Panc1 (cell line): ENCODE measurements at regions not wholly inside any gene's neighbourhood (a gene's known extent, or its start where the extent isn't known, plus 50 kb on each side); places are given as distances from the start of the nearest gene placed in this dataset.

Source experiments
- ATAC-seq: fragments of 200-7000 bp; cut with Tn5 transposase; 2 replicates; pipeline ENCODE4 v1.9.1; 2020; ENCODE audit warnings: mild to moderate bottlenecking, moderate library complexity
- BruUV-seq: library from RNA; stranded (reverse); fragments of 400-500 nt; replicated peaks from 2 replicates; lab custom pipeline; 2021; lab: Mats Ljungman, UMichigan
- CTCF ChIA-PET: fragments of 300-600 bp; sonication (Branson Sonifier 250); formaldehyde crosslinking; loops from one replicate; lab custom pipeline; 2022; ENCODE audit warnings: antibody characterized with exemption; lab: Charles Lee
- POLR2A ChIA-PET: fragments of 300-600 bp; sonication (Branson Sonifier 250); formaldehyde crosslinking; loops from one replicate; lab custom pipeline; 2022; ENCODE audit warnings: antibody characterized with exemption; lab: Charles Lee
- DNase-seq: peaks from one replicate; pipeline ENCODE4 v3.0.0-alpha.2; 2010; ENCODE audit warnings: low read depth, low spot score
- H3K27ac ChIP-seq: 2 replicates; pipeline ENCODE4 v1.5.1; 2011; ENCODE audit warnings: mild to moderate bottlenecking, low read length, inconsistent platforms
- H3K27me3 ChIP-seq: fragments of 200-500 bp; sonication (Bioruptor generic); 2 replicates; pipeline ENCODE4 v1.6.0; 2014; ENCODE audit warnings: low read length, inconsistent platforms; ENCODE audit not compliant: control insufficient read depth, insufficient read depth
- H3K36me3 ChIP-seq: fragments of 200-500 bp; sonication (Bioruptor generic); 2 replicates; pipeline ENCODE4 v1.5.1; 2014; ENCODE audit warnings: inconsistent platforms, mild to moderate bottlenecking, low read length, moderate library complexity; ENCODE audit not compliant: control insufficient read depth, insufficient read depth
- H3K4me1 ChIP-seq: 2 replicates; pipeline ENCODE4 v1.5.1; 2011; ENCODE audit warnings: inconsistent platforms, mild to moderate bottlenecking, low read length, moderate library complexity; ENCODE audit not compliant: control insufficient read depth, insufficient read depth
- H3K4me3 ChIP-seq, 2 experiments: 2 replicates each; pipeline ENCODE4 v1.5.1; 2011 to 2012; ENCODE audit warnings: low read depth in 2 of 2, low read length in 2 of 2, mild to moderate bottlenecking in 2 of 2, inconsistent platforms in 1 of 2, moderate library complexity in 1 of 2
- H3K9me3 ChIP-seq: fragments of 200-500 bp; sonication (Bioruptor generic); 2 replicates; pipeline ENCODE4 v1.5.1; 2014; ENCODE audit warnings: low read depth, mild to moderate bottlenecking, inconsistent platforms, low read length, moderate library complexity; ENCODE audit not compliant: control insufficient read depth, insufficient read depth
- POLR2AphosphoS5 ChIP-seq: IDR thresholded peaks from 2 replicates; pipeline ENCODE4 v1.6.1; 2012; ENCODE audit warnings: mild to moderate bottlenecking, low read depth, low read length, moderate library complexity
- SIN3A ChIP-seq: IDR thresholded peaks from 2 replicates; pipeline ENCODE4 v1.6.1; 2012; ENCODE audit warnings: low read depth, mild to moderate bottlenecking, low read length, moderate library complexity, borderline replicate concordance; ENCODE audit not compliant: insufficient read depth
- TCF7L2 ChIP-seq: IDR thresholded peaks from 2 replicates; pipeline ENCODE4 v1.6.1; 2011; ENCODE audit warnings: mild to moderate bottlenecking, low read depth, low read length, inconsistent platforms
- in situ Hi-C: cut with HindIII; loops from 2 replicates; pipeline ENCODE4 v1.10.0; 2016; ENCODE audit warnings: low sequenced_read_pairs, low pct_unique_long_range_greater_than_20kb
- intact Hi-C: fragments of 100-400 bp; cut with micrococcal nuclease; formaldehyde crosslinking; loops from one replicate; pipeline ENCODE4 v1.10.0; 2022; ENCODE audit not compliant: unreplicated experiment
- TF ChIP-seq, protein P1 (sequence below), 2 experiments: IDR thresholded peaks; 2 replicates each; pipeline ENCODE4 v1.6.1; 2011 to 2012; ENCODE audit warnings: low read depth in 2 of 2, control low read depth in 1 of 2, low read length in 1 of 2, mild to moderate bottlenecking in 1 of 2, moderate library complexity in 1 of 2; ENCODE audit not compliant: insufficient read depth in 1 of 2
- TF ChIP-seq, protein P2 (sequence below): fragments of 450-650 bp; IDR thresholded peaks from 2 replicates; pipeline ENCODE4 v1.5.1; 2017; ENCODE audit warnings: mild to moderate bottlenecking

DNA sequence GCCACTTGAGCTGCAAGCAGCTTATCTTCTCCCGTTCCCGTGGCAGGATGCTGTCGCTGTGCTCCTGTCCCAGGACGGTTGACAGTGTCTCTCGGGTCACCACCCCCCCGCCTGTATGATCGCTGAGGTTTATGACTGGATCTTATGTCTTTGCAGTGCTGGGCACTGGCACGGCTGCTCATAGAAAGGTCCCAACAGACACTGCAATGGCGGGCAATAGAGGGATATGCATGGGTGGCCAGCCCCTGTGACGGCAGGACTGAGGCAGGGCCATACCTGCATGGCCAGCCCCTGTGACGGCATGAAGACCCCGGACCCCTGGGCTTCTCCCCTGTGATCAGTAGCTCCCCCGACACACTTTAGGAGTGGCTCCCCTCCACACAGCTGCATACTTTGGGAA, 307.2 kb downstream of the TEX29 start:
- POLR2A ChIA-PET, result no interaction called here
- Histone ChIP-seq H3K27ac (no peak overlapping the region), H3K4me3 (no peak overlapping the region), H3K4me1 (no peaks in the 10 kb centered on the region), H3K9me3 (no peaks in the 10 kb centered on the region), H3K36me3 (no peaks in the 10 kb centered on the region), H3K27me3 (no peaks in the 10 kb centered on the region; the same call in 1 of the 2 replicates)
- intact Hi-C loops (no loop called here), in situ Hi-C loops (no loop called here)
- TF ChIP-seq, protein P1, sequence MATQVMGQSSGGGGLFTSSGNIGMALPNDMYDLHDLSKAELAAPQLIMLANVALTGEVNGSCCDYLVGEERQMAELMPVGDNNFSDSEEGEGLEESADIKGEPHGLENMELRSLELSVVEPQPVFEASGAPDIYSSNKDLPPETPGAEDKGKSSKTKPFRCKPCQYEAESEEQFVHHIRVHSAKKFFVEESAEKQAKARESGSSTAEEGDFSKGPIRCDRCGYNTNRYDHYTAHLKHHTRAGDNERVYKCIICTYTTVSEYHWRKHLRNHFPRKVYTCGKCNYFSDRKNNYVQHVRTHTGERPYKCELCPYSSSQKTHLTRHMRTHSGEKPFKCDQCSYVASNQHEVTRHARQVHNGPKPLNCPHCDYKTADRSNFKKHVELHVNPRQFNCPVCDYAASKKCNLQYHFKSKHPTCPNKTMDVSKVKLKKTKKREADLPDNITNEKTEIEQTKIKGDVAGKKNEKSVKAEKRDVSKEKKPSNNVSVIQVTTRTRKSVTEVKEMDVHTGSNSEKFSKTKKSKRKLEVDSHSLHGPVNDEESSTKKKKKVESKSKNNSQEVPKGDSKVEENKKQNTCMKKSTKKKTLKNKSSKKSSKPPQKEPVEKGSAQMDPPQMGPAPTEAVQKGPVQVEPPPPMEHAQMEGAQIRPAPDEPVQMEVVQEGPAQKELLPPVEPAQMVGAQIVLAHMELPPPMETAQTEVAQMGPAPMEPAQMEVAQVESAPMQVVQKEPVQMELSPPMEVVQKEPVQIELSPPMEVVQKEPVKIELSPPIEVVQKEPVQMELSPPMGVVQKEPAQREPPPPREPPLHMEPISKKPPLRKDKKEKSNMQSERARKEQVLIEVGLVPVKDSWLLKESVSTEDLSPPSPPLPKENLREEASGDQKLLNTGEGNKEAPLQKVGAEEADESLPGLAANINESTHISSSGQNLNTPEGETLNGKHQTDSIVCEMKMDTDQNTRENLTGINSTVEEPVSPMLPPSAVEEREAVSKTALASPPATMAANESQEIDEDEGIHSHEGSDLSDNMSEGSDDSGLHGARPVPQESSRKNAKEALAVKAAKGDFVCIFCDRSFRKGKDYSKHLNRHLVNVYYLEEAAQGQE (IDR thresholded peaks at IDR 0.05; ENCODE audit: insufficient read depth in 1 of 2, low read depth in 2 of 2, low read length in 1 of 2), result no peak
- no peak for TF ChIP-seq POLR2AphosphoS5
- TF ChIP-seq TCF7L2, result no peak
- TF ChIP-seq SIN3A, result no peak
- TF ChIP-seq, protein P2, sequence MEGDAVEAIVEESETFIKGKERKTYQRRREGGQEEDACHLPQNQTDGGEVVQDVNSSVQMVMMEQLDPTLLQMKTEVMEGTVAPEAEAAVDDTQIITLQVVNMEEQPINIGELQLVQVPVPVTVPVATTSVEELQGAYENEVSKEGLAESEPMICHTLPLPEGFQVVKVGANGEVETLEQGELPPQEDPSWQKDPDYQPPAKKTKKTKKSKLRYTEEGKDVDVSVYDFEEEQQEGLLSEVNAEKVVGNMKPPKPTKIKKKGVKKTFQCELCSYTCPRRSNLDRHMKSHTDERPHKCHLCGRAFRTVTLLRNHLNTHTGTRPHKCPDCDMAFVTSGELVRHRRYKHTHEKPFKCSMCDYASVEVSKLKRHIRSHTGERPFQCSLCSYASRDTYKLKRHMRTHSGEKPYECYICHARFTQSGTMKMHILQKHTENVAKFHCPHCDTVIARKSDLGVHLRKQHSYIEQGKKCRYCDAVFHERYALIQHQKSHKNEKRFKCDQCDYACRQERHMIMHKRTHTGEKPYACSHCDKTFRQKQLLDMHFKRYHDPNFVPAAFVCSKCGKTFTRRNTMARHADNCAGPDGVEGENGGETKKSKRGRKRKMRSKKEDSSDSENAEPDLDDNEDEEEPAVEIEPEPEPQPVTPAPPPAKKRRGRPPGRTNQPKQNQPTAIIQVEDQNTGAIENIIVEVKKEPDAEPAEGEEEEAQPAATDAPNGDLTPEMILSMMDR, result no peak
- CTCF ChIA-PET, result no interaction called here
- DNase-seq (no peak), ATAC-seq (no peak)
- BruUV-seq, result no TSS peak

DNA sequence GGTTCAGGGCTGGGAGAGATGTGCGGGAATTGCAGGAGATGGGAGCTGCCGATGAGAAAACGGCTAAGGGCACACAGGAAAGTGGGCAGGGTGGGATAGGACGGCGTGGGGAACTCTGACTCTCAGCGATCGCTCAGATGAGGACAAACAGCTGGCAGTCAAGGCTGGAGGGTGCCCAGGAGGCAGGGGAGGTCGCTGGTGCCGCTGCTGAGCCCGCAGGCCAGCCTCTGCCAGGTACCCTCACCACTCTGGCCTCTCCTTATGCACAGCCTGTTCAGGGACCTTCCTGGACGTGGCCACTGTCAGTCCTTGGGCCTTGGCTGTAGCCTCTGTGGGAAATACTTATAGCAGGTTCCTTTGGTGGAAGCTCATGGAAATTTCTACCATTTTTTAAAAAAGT, 308.6 kb downstream of the TEX29 start:
- intact Hi-C loops, result no loop called here

DNA sequence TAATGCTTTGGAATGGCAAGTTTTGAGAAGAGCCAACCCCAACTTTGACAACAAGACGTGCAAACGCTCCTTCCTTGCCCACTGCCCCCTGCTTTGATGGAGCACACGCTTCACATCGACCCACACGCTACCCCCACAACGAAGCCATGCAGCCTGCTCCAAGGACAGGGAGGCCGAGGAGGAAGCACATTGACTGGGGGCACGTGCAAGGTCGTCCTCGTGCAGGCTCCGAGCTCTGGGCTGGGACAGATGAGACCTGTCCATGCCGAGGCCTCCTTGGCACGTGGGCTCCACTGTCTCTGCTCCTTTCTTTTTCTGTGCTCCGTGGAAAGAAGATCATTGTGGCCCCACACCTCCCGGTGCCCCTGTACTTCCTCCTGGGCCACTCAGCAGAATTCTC, 309.0 kb downstream of the TEX29 start:
- POLR2A ChIA-PET, result no interaction called here
- no peak for ATAC-seq
- no TSS peak for BruUV-seq

More for the DNA sequence above, 308.6 kb downstream of the TEX29 start:
- Histone ChIP-seq H3K27me3 (no peaks in the 10 kb centered on the region; the same call in 1 of the 2 replicates), H3K9me3 (no peaks in the 10 kb centered on the region), H3K4me1 (no peaks in the 10 kb centered on the region), H3K36me3 (no peaks in the 10 kb centered on the region), H3K27ac (no peak overlapping the region), H3K4me3 (no peak overlapping the region)
- ChIA-PET CTCF (no interaction called here), POLR2A (no interaction called here)
- DNase-seq (no peak), ATAC-seq (no peak)
- in situ Hi-C loops, result no loop called here
- no TSS peak for BruUV-seq
- TF ChIP-seq SIN3A, result no peak
- TF ChIP-seq TCF7L2, result no peak

More for the DNA sequence above, 309.0 kb downstream of the TEX29 start:
- Histone ChIP-seq H3K27me3 (no peaks in the 10 kb centered on the region; the same call in 1 of the 2 replicates), H3K9me3 (no peaks in the 10 kb centered on the region), H3K36me3 (no peaks in the 10 kb centered on the region), H3K4me3 (no peak overlapping the region), H3K27ac (no peak overlapping the region), H3K4me1 (no peaks in the 10 kb centered on the region)
- in situ Hi-C loops, result no loop called here
- TF ChIP-seq SIN3A (no peak), TCF7L2 (no peak), POLR2AphosphoS5 (no peak)
- TF ChIP-seq, protein P2, result no peak
- TF ChIP-seq, protein P1 (IDR thresholded peaks at IDR 0.05; ENCODE audit: insufficient read depth in 1 of 2, low read depth in 2 of 2, low read length in 1 of 2), result no peak
- CTCF ChIA-PET, result no interaction called here
- no peak for DNase-seq
- intact Hi-C loops, result no loop called here
